ENCODE measurements at regions not wholly inside any gene's neighbourhood (a gene's known extent, or its start where the extent isn't known, plus 50 kb on each side); places are given as distances from the start of the nearest gene placed in this dataset.

- in situ Hi-C loops (cut with HindIII; ENCODE audit: low pct_unique_long_range_greater_than_20kb, low sequenced_read_pairs) = no loop called here
Measured at GRCh38 chr4:162622664-162623063, 458.9 kb upstream of the FSTL5 start.

GRCh38 chr4:162610116-162610515 is 446.3 kb upstream of the FSTL5 start:
- in situ Hi-C loops (cut with HindIII; ENCODE audit: low pct_unique_long_range_greater_than_20kb, low sequenced_read_pairs) = no loop called here
- no peak for DNase-seq (ENCODE audit: low read depth, low spot score)

More at GRCh38 chr4:162622664-162623063, 458.9 kb upstream of the FSTL5 start:
- DNase-seq (ENCODE audit: low read depth, low spot score) = no peak

GRCh38 chr4:162586266-162586665 is 422.5 kb upstream of the FSTL5 start:
- in situ Hi-C loops (cut with HindIII; ENCODE audit: low pct_unique_long_range_greater_than_20kb, low sequenced_read_pairs) = no loop called here
- DNase-seq (ENCODE audit: low read depth, low spot score) = no peak

- in situ Hi-C loops (cut with HindIII; ENCODE audit: low pct_unique_long_range_greater_than_20kb, low sequenced_read_pairs) = no loop called here
Measured at GRCh38 chr4:162582180-162582579, 418.4 kb upstream of the FSTL5 start.

GRCh38 chr4:162565730-162566129 is 401.9 kb upstream of the FSTL5 start:
- in situ Hi-C loops (cut with HindIII; ENCODE audit: low pct_unique_long_range_greater_than_20kb, low sequenced_read_pairs) = no loop called here

More at GRCh38 chr4:162582180-162582579, 418.4 kb upstream of the FSTL5 start:
- no peak for DNase-seq (ENCODE audit: low read depth, low spot score)

GRCh38 chr4:162560073-162560472 is 396.3 kb upstream of the FSTL5 start:
- DNase-seq (ENCODE audit: low read depth, low spot score) = no peak
- in situ Hi-C loops (cut with HindIII; ENCODE audit: low pct_unique_long_range_greater_than_20kb, low sequenced_read_pairs) = no loop called here

More at GRCh38 chr4:162565730-162566129, 401.9 kb upstream of the FSTL5 start:
- DNase-seq (ENCODE audit: low read depth, low spot score) = no peak

GRCh38 chr4:162557516-162558106 is 393.8 kb upstream of the FSTL5 start:
- in situ Hi-C loops (cut with HindIII; ENCODE audit: low pct_unique_long_range_greater_than_20kb, low sequenced_read_pairs) = no loop called here
- no peak for DNase-seq (ENCODE audit: low read depth, low spot score)

- in situ Hi-C loops (cut with HindIII; ENCODE audit: low pct_unique_long_range_greater_than_20kb, low sequenced_read_pairs) = no loop called here
- no peak for DNase-seq (ENCODE audit: low read depth, low spot score)
Measured at GRCh38 chr4:162535121-162535520, 371.3 kb upstream of the FSTL5 start.

- in situ Hi-C loops (cut with HindIII; ENCODE audit: low pct_unique_long_range_greater_than_20kb, low sequenced_read_pairs) = no loop called here
Measured at GRCh38 chr4:162523171-162523570, 359.4 kb upstream of the FSTL5 start.

GRCh38 chr4:162522724-162523123 is 358.9 kb upstream of the FSTL5 start:
- in situ Hi-C loops (cut with HindIII; ENCODE audit: low pct_unique_long_range_greater_than_20kb, low sequenced_read_pairs) = no loop called here
- no peak for DNase-seq (ENCODE audit: low read depth, low spot score)

More at GRCh38 chr4:162523171-162523570, 359.4 kb upstream of the FSTL5 start:
- DNase-seq (ENCODE audit: low read depth, low spot score) = no peak

- in situ Hi-C loops (cut with HindIII; ENCODE audit: low pct_unique_long_range_greater_than_20kb, low sequenced_read_pairs) = no loop called here
- no peak for DNase-seq (ENCODE audit: low read depth, low spot score)
Measured at GRCh38 chr4:162510937-162511336, 347.1 kb upstream of the FSTL5 start.

GRCh38 chr4:162510115-162510514 is 346.3 kb upstream of the FSTL5 start:
- in situ Hi-C loops (cut with HindIII; ENCODE audit: low pct_unique_long_range_greater_than_20kb, low sequenced_read_pairs) = no loop called here

GRCh38 chr4:162509333-162509732 is 345.5 kb upstream of the FSTL5 start:
- no peak for DNase-seq (ENCODE audit: low read depth, low spot score)
- in situ Hi-C loops (cut with HindIII; ENCODE audit: low pct_unique_long_range_greater_than_20kb, low sequenced_read_pairs) = no loop called here

More at GRCh38 chr4:162510115-162510514, 346.3 kb upstream of the FSTL5 start:
- no peak for DNase-seq (ENCODE audit: low read depth, low spot score)

GRCh38 chr4:162506253-162506652 is 342.5 kb upstream of the FSTL5 start:
- no peak for DNase-seq (ENCODE audit: low read depth, low spot score)
- in situ Hi-C loops (cut with HindIII; ENCODE audit: low pct_unique_long_range_greater_than_20kb, low sequenced_read_pairs) = no loop called here

- DNase-seq (ENCODE audit: low read depth, low spot score) = no peak
- in situ Hi-C loops (cut with HindIII; ENCODE audit: low pct_unique_long_range_greater_than_20kb, low sequenced_read_pairs) = no loop called here
Measured at GRCh38 chr4:162503868-162504267, 340.1 kb upstream of the FSTL5 start.

GRCh38 chr4:162502109-162502508 is 338.3 kb upstream of the FSTL5 start:
- in situ Hi-C loops (cut with HindIII; ENCODE audit: low pct_unique_long_range_greater_than_20kb, low sequenced_read_pairs) = no loop called here

GRCh38 chr4:162499478-162499877 is 335.7 kb upstream of the FSTL5 start:
- in situ Hi-C loops (cut with HindIII; ENCODE audit: low pct_unique_long_range_greater_than_20kb, low sequenced_read_pairs) = no loop called here
- peak; percentile 43 for DNase-seq (ENCODE audit: low read depth, low spot score)

More at GRCh38 chr4:162502109-162502508, 338.3 kb upstream of the FSTL5 start:
- DNase-seq (ENCODE audit: low read depth, low spot score) = no peak

GRCh38 chr4:162498168-162498567 is 334.4 kb upstream of the FSTL5 start:
- no peak for DNase-seq (ENCODE audit: low read depth, low spot score)
- in situ Hi-C loops (cut with HindIII; ENCODE audit: low pct_unique_long_range_greater_than_20kb, low sequenced_read_pairs) = no loop called here

- DNase-seq (ENCODE audit: low read depth, low spot score) = peak; percentile 62
- in situ Hi-C loops (cut with HindIII; ENCODE audit: low pct_unique_long_range_greater_than_20kb, low sequenced_read_pairs) = no loop called here
Measured at GRCh38 chr4:162497564-162498167, 333.9 kb upstream of the FSTL5 start.
